Liver (tissue), 8 donors: ENCODE measurements at regions not wholly inside any gene's neighbourhood (a gene's known extent, or its start where the extent isn't known, plus 50 kb on each side); places are given as distances from the start of the nearest gene placed in this dataset.

Experiments used
- DNase-seq: peaks from one replicate; pipeline ENCODE4 v3.0.0-alpha.2; 2017; ENCODE audit warnings: low spot score
- H3K27ac ChIP-seq, 2 donors: one replicate each; pipeline ENCODE4 v1.7.0; 2013; ENCODE audit warnings: inconsistent platforms in 2 of 2, low read length in 2 of 2, control low read depth in 1 of 2, low read depth in 1 of 2, mild to moderate bottlenecking in 1 of 2
- H3K27me3 ChIP-seq, 4 donors: one replicate each; pipeline versions ENCODE4 v1.6.1 to v1.7.0; 2013; ENCODE audit warnings: low read length in 3 of 4, inconsistent platforms in 1 of 4, mild to moderate bottlenecking in 1 of 4, moderate library complexity in 1 of 4; ENCODE audit not compliant: control insufficient read depth in 4 of 4, insufficient read depth in 4 of 4
- H3K36me3 ChIP-seq, 4 donors: one replicate each; pipeline versions ENCODE4 v1.6.1 to v1.7.0; 2013; ENCODE audit warnings: low read length in 3 of 4, mild to moderate bottlenecking in 3 of 4, low read depth in 1 of 4, moderate library complexity in 1 of 4; ENCODE audit not compliant: control insufficient read depth in 4 of 4, insufficient read depth in 3 of 4
- H3K4me1 ChIP-seq, 4 donors: one replicate each; pipeline versions ENCODE4 v1.6.1 to v1.7.0; 2013; ENCODE audit warnings: low read length in 3 of 4, mild to moderate bottlenecking in 3 of 4, moderate library complexity in 1 of 4; ENCODE audit not compliant: control insufficient read depth in 4 of 4, insufficient read depth in 4 of 4
- H3K4me3 ChIP-seq, 3 donors: one replicate each; pipeline versions ENCODE4 v1.6.1 to v1.7.0; 2013; ENCODE audit warnings: low read length in 3 of 3, control low read depth in 1 of 3, low read depth in 1 of 3, mild to moderate bottlenecking in 1 of 3
- H3K9ac ChIP-seq, 2 donors: one replicate each; pipeline ENCODE4 v1.7.0; 2013; ENCODE audit warnings: low read length in 2 of 2, mild to moderate bottlenecking in 2 of 2, moderate library complexity in 2 of 2, control low read depth in 1 of 2, low read depth in 1 of 2
- H3K9me3 ChIP-seq, 4 donors: one replicate each; pipeline versions ENCODE4 v1.6.1 to v1.7.0; 2013; ENCODE audit warnings: low read length in 3 of 4; ENCODE audit not compliant: control insufficient read depth in 4 of 4
- ATF3 ChIP-seq: IDR thresholded peaks from 2 replicates; pipeline ENCODE4 v1.6.1; 2016; ENCODE audit warnings: antibody characterized with exemption
- CTCF ChIP-seq: fragments of 150-350 bp; IDR thresholded peaks from 2 replicates; pipeline ENCODE4 v1.5.1; 2017; ENCODE audit warnings: improper control_type of control experiment, low read depth, low read length; ENCODE audit not compliant: missing input control
- EGR1 ChIP-seq, 2 donors: IDR thresholded peaks; 2 replicates each; pipeline ENCODE4 v1.6.1; 2016 to 2018; ENCODE audit warnings: antibody characterized with exemption in 2 of 2, low read depth in 2 of 2
- FOXA1 ChIP-seq: IDR thresholded peaks from 2 replicates; pipeline ENCODE4 v1.6.1; 2016; ENCODE audit warnings: antibody characterized with exemption
- FOXA2 ChIP-seq: IDR thresholded peaks from 2 replicates; pipeline ENCODE4 v1.6.1; 2016; ENCODE audit warnings: antibody characterized with exemption
- GABPA ChIP-seq, 2 donors: IDR thresholded peaks in 1 of 2; conservative IDR thresholded peaks in 1 of 2; 2 replicates each; pipeline ENCODE4 v1.6.1; 2016; ENCODE audit warnings: antibody characterized with exemption in 2 of 2, mild to moderate bottlenecking in 1 of 2, moderate library complexity in 1 of 2
- HNF4A ChIP-seq, 2 donors: conservative IDR thresholded peaks; 2 replicates each; pipeline ENCODE4 v1.6.1; 2016; ENCODE audit warnings: antibody characterized with exemption in 2 of 2, mild to moderate bottlenecking in 2 of 2
- HNF4G ChIP-seq: IDR thresholded peaks from 2 replicates; pipeline ENCODE4 v1.6.1; 2016; ENCODE audit warnings: antibody characterized with exemption
- JUND ChIP-seq, 2 donors: IDR thresholded peaks; 2 replicates each; pipeline ENCODE4 v1.6.1; 2016; ENCODE audit warnings: antibody characterized with exemption in 2 of 2
- MAX ChIP-seq: IDR thresholded peaks from 2 replicates; pipeline ENCODE4 v1.6.1; 2016; ENCODE audit warnings: antibody characterized with exemption
- NR2F2 ChIP-seq: IDR thresholded peaks from 2 replicates; pipeline ENCODE4 v1.6.1; 2016; ENCODE audit warnings: antibody characterized with exemption
- RAD21 ChIP-seq, 2 donors: IDR thresholded peaks; 2 replicates each; pipeline ENCODE4 v1.6.1; 2016; ENCODE audit warnings: antibody characterized with exemption in 2 of 2, mild to moderate bottlenecking in 2 of 2
- REST ChIP-seq: IDR thresholded peaks from 2 replicates; pipeline ENCODE4 v1.6.1; 2016; ENCODE audit warnings: antibody characterized with exemption, mild to moderate bottlenecking
- RXRA ChIP-seq, 2 donors: IDR thresholded peaks; 2 replicates each; pipeline ENCODE4 v1.6.1; 2017 to 2018; ENCODE audit warnings: antibody characterized with exemption in 2 of 2, mild to moderate bottlenecking in 1 of 2
- SP1 ChIP-seq: IDR thresholded peaks from 2 replicates; pipeline ENCODE4 v1.6.1; 2018; ENCODE audit warnings: antibody characterized with exemption, mild to moderate bottlenecking
- TAF1 ChIP-seq: conservative IDR thresholded peaks from 2 replicates; pipeline ENCODE4 v1.6.1; 2016; ENCODE audit warnings: antibody characterized with exemption, mild to moderate bottlenecking
- YY1 ChIP-seq: IDR thresholded peaks from 2 replicates; pipeline ENCODE4 v1.6.1; 2016; ENCODE audit warnings: antibody characterized with exemption, mild to moderate bottlenecking
- ZBTB33 ChIP-seq: IDR thresholded peaks from 2 replicates; pipeline ENCODE4 v1.6.1; 2016; ENCODE audit warnings: antibody characterized with exemption
- WGBS: extraction: QIAGEN DNeasy Blood & Tissue Kit; methylation state at CpG from one replicate; pipeline ENCODE4 v1.1.7; 2013; 5-methylcytosine and 5-hydroxymethylcytosine counted together
- donor health status: healthy.
- donor health status: healthy.
- donor health status: healthy.
- donor health status: healthy.
- donor health status: healthy.

GRCh38 chr13:22866221-22866620, 314.6 kb upstream of the SGCG start:
- no peak overlapping the region for H3K9ac ChIP-seq
- no peaks in the 10 kb centered on the region for H3K4me1 ChIP-seq
- no peak for DNase-seq
- TF ChIP-seq REST: no peak
- TF ChIP-seq FOXA2: no peak
- no peak for TF ChIP-seq TAF1
- no peak for TF ChIP-seq NR2F2
- no peak for TF ChIP-seq FOXA1
- TF ChIP-seq GABPA (IDR thresholded peaks at IDR 0.05 in 1 of 2, conservative IDR thresholded peaks at IDR 0.05 in 1 of 2): no peak
- no peak for TF ChIP-seq SP1
- no peak for TF ChIP-seq RAD21 (IDR thresholded peaks at IDR 0.05)
- no peak for TF ChIP-seq YY1
- TF ChIP-seq RXRA (IDR thresholded peaks at IDR 0.05): no peak
- no peak for TF ChIP-seq MAX
- TF ChIP-seq HNF4G: no peak
- no peak for TF ChIP-seq ATF3
- no peak for TF ChIP-seq HNF4A (conservative IDR thresholded peaks at IDR 0.05)
- TF ChIP-seq EGR1 (IDR thresholded peaks at IDR 0.05; ENCODE audit: low read depth in 2 of 2): no peak
- TF ChIP-seq CTCF: no peak
- no peak for TF ChIP-seq JUND (IDR thresholded peaks at IDR 0.05)
- TF ChIP-seq ZBTB33: no peak
- H3K27ac ChIP-seq: no peak overlapping the region
- peaks cover 0 to 2% (median 0%) of the 10 kb centered on the region in 4 donors for H3K9me3 ChIP-seq
- no peaks in the 10 kb centered on the region for H3K36me3 ChIP-seq
- H3K4me3 ChIP-seq: no peak overlapping the region
- WGBS: 93% methylated on average over 9 of the region's 9 CpGs
- H3K27me3 ChIP-seq: no peaks in the 10 kb centered on the region

GRCh38 chr13:22871231-22871630, 309.5 kb upstream of the SGCG start:
- 78% methylated on average over 2 of the region's 2 CpGs for WGBS
- TF ChIP-seq ZBTB33 (no peak), SP1 (no peak), ATF3 (no peak), REST (no peak), EGR1 (IDR thresholded peaks at IDR 0.05; ENCODE audit: low read depth in 2 of 2) (no peak), NR2F2 (no peak), MAX (no peak), TAF1 (no peak), GABPA (IDR thresholded peaks at IDR 0.05 in 1 of 2, conservative IDR thresholded peaks at IDR 0.05 in 1 of 2) (no peak), YY1 (no peak)

More at GRCh38 chr13:22871231-22871630, 309.5 kb upstream of the SGCG start:
- Histone ChIP-seq H3K27ac (no peak overlapping the region), H3K36me3 (no peaks in the 10 kb centered on the region), H3K4me1 (no peaks in the 10 kb centered on the region), H3K27me3 (no peaks in the 10 kb centered on the region), H3K4me3 (no peak overlapping the region), H3K9ac (no peak overlapping the region), H3K9me3 (peaks cover 0 to 2% (median 0%) of the 10 kb centered on the region in 4 donors)
- DNase-seq: no peak
